ENCODE measurements at regions not wholly inside any gene's neighbourhood (a gene's known extent, or its start where the extent isn't known, plus 50 kb on each side); places are given as distances from the start of the nearest gene placed in this dataset.
"Not testable (repeated sequence)": the region's sequence is repeated elsewhere in the genome, so short reads cannot be mapped to it uniquely, and the experiment has no call there.

DNA sequence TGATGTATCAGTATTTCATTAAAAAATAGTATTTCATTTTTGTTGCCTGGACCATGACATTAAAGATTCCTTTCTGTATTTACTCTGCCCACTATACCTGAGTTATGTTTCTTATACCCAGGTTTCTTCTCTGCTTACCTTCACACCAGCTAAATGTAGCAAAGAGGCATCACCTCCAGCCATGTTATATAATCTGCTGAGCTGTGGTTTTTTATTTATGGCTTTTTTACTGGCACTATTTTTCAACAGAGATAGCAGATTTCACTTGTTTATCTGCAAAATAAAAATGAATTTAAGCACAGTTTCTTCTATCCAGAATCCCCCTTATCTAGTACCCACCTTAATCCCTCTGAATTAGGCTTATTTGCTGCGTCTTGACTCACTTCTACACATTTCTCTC lies 979.0 kb upstream of the MAN1A1 start:
- no peak for DNase-seq

- no peak for DNase-seq
These were observed 971.1 kb upstream of the MAN1A1 start for GRCh38 chr6:120320481-120321162.

DNA sequence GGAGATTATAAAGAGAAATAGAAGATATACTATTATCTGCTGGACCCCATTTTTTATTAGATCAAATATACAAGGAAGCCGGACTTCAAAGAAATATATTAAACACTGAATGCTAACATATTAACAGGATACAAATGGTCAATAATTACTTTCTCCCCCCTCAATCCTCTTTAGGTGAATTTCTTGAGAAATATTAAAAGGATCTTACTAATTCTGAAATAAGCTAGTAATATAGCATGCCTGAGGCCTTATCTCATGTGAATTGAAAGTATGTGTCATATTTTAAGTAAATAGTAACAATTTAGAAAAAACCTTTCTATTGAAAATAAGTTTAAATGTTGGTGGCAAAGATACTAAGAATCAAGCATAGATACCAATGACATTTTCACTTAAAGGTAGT lies 954.7 kb upstream of the MAN1A1 start:
- DNase-seq, result no peak

DNA sequence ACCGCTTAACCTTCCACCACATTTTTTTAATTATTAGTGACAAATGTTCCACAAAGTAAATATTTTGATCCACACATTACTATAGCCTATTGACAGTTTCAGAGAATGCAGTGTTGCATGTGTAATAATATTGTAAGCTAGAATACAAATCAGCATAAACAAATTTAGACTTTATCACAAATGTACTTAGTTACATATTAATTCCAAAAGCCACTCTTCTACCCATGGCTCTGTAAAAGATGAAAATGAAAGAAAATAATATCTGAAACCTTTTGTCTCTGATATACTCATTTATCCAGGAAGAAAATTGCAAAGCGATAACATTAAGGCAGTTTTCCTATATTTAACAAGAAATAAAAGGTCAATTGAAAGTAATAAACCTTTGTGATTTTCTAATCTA lies 954.0 kb upstream of the MAN1A1 start:
- DNase-seq, result no peak

DNA sequence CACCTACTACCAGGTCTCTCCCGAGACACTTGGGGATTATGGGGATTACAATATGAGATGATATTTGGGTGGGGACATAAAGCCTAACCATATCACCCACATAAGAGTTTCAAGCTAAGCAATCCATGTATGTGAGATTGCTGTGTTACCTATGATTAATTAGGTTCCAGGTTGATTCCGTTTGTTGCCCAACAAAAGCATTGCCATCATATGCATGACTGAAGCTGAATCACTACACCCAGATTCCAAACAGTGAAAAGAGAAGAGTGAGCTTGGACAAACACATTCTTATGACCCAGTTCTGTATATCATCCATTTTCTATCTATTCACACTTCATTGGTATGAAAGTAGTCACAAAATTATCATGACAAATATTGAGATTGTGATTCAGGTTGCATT lies 952.5 kb upstream of the MAN1A1 start:
- DNase-seq, result no peak

GRCh38 chr6:120290964-120291363 lies 941.4 kb upstream of the MAN1A1 start:
- no peak for DNase-seq

- DNase-seq, result no peak
These were observed 932.4 kb upstream of the MAN1A1 start for GRCh38 chr6:120282005-120282404.

DNA sequence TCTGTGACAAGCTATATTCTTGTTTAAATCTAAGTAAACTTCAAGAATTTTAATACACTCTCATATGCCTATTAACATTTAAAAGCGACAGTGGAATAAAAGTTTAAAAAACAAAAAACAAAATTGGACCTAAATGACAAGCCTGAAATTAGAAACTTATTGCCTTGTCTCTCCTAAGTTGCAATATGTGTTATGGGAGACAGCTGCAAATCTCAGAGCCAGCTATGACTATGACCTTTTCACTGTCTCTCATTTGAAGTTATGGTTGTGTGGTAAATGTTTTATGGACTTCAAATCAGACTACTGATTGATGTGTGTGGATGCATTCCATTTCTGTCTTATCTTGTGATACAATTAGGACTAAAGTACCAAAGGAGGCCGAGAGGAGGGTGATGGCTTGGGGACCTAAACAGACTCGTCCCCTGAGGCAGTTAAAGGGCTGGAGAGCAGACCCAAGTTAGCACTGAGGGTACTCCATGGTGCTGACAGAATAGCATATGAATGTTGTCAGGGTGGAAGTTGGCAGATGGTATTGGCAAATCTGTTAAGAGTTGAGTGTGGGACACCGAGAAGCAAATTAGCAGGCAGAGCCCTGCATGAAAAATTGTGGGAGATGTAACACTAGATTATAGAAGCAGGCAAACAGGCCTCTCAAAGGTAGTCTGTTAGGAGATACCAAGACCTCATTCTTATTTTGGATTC lies 930.1 kb upstream of the MAN1A1 start:
- no peak for DNase-seq

DNA sequence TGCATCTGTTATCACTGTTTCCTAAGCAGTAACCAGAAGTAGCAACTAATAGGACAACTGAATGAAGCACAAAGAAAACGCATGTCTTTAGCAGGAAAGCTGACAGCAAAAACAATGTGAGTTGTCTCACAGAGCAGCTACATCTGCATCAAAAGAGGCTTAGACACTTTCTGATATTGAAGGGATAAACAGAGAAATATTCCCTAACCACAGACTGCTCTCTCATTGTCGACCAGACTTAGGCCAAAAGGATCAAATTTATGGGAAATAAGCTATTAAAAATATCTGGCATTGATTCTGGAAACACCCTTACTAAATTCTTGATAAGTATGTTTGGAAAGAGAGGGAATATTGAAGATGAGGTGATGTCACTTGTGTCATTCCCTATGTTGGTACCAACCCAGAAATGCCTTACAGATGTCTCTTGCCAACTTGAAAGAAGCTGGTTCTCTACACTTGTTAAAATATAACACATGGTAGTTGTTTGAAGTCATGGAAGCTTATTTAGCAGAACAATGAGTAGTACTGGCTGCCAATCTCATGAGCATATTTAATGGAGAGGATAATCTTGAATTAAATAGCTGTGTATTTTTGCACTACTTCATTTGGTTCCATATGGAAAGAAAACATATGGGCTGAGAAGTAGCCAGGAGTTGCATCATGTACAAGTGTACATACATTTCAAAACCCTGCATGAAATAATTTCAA lies 929.3 kb upstream of the MAN1A1 start:
- DNase-seq, result no peak

GRCh38 chr6:120274547-120274946 lies 925.0 kb upstream of the MAN1A1 start:
- no peak for DNase-seq

GRCh38 chr6:120273411-120273810 lies 923.9 kb upstream of the MAN1A1 start:
- DNase-seq, result no peak

DNA sequence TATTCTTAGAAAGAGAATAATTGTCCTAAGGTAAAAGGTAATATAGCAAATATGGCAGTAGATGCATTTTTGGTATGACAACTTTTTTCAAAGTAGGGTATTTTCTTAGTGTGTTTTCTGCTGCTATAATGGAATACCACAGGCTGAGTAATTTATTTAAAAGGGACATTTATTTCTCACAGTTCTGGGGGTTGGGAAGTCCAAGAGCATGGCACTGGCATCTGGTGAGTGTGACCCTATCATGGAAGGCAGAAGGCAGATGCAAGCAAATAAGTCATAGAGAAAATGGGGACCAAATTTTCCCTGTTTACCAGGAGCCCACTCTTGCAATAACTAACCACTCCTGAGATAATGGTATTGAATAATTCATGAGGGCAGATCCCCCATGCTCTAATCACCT lies 922.5 kb upstream of the MAN1A1 start:
- DNase-seq, result no peak

- not testable (repeated sequence) for DNase-seq
These were observed 918.7 kb upstream of the MAN1A1 start for GRCh38 chr6:120268256-120268655.

DNA sequence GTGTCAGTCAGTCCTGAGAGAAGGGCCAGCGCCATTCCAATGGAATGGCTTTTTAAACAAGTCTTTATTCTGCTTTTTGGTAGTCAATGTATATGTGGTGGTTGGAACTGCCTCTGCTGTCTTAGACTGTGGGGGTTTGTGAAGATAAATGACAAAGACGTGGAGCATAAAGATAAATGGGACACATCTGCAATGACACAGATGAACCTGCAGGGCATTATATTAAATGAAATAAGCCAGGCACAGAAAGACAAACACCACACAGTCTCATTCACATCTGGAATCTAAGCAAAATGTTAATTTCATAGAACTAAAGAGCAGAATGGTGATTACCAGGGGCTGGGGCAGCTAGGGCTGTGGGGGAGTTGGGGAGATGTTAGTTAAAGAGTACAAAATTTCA lies 912.8 kb upstream of the MAN1A1 start:
- DNase-seq, result no peak

- DNase-seq, result no peak
These were observed 911.1 kb upstream of the MAN1A1 start for GRCh38 chr6:120260636-120261035.

GRCh38 chr6:120254651-120255050 lies 905.1 kb upstream of the MAN1A1 start:
- no peak for DNase-seq

- DNase-seq, result no peak
These were observed 898.9 kb upstream of the MAN1A1 start for GRCh38 chr6:120248451-120248850.

DNA sequence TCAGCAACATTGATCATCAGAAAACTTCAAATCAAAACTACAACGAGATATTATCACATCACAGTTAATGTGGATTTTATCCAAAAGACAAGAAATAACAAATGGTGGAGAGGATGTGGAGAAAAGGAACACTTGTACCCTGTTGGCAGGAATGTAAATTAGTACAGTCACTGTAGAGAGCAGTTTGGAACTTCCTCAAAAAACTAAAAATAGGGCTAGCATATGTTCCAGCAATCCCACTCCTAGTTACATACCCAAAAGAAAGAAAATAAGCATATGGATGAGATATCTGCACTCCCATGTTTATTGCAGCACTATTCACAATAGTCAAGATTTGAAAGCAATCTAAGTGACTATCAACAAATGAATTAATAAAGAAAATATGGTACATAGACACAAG lies 887.7 kb upstream of the MAN1A1 start:
- no peak for DNase-seq

DNA sequence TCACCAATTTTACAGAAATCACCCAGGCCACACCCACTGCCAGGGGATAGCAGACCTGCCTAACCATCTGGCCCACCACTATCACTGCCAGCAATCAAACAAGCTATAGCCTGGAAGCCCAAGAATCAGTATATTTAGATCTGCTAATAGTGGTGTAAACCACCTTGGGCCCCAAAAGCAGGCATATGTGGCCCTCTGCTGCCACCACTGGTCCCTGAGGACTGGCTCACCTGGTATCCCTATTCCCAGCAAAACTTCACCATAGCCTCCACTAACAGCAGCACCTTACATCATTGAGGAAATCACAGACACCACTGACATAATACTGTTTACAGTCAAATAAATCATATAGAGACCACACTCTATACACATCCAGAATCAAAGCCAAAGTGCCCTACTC lies 880.4 kb upstream of the MAN1A1 start:
- DNase-seq, result no peak

DNA sequence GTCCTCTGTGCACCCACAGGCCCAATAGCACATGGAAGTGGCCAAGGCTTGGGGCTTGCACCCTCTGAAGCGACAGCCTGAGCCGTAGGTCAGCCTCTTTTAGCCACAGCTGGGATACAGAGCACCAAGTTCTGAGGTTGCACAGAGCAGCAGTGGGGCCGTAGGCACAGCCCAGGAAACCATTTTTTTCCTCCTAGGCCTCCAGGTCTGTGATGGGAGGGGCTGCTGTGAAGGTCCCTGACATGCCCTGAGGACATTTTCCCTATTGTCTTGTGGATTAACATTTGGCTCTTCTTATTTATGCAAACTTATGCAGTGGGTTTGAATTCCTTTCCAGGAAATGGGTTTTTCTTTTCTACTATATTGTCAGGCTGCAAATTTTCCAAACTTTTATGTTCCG lies 878.7 kb upstream of the MAN1A1 start:
- DNase-seq, result no peak

DNA sequence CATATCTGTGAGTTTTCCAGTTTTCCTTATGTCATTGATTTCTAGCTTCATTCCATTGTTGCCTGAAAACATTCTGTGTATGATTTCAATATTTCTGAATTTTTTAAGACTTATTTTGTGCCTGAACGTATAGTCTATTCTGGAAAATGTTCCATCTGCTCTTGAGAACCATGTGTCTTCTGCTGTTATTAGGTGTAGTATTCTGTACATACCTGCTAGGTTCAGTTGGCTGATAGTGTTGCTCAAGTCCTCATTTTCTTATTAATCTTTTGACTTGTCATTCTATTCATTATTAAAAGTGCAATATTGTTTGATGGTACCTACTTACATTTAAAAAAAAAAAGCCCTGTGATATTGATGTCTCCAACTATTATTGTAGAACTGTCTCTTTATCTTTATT lies 869.8 kb upstream of the MAN1A1 start:
- no peak for DNase-seq

- no peak for DNase-seq
These were observed 864.5 kb upstream of the MAN1A1 start for GRCh38 chr6:120214088-120214499.

- no peak for DNase-seq
These were observed 862.6 kb upstream of the MAN1A1 start for GRCh38 chr6:120211955-120212792.

Measured in 8988T (cell line).